Psoas muscle (tissue), 7 donors: ENCODE measurements at regions not wholly inside any gene's neighbourhood (a gene's known extent, or its start where the extent isn't known, plus 50 kb on each side); places are given as distances from the start of the nearest gene placed in this dataset.

Source experiments
- ATAC-seq, 4 donors: fragments of 200-7000 bp; cut with Tn5 transposase; one replicate each; pipeline ENCODE4 v1.9.1; 2020; ENCODE audit warnings: moderate library complexity in 3 of 4, mild to moderate bottlenecking in 2 of 4
- DNase-seq, 2 donors: peaks; one replicate each; pipeline ENCODE4 v3.0.0-alpha.2; 2020
- H3K27ac ChIP-seq: fragments of 200-600 bp; one replicate; pipeline ENCODE4 v1.8.0; 2022
- H3K27me3 ChIP-seq, 3 donors: fragments of 200-600 bp in 1 of 3; one replicate each; pipeline versions ENCODE4 v1.6.1 to v1.8.0; 2013 to 2022; ENCODE audit warnings: low read length in 2 of 3, mild to moderate bottlenecking in 2 of 3, moderate library complexity in 1 of 3; ENCODE audit not compliant: insufficient read depth in 3 of 3
- H3K36me3 ChIP-seq, 2 donors: fragments of 200-600 bp in 1 of 2; one replicate each; pipeline versions ENCODE4 v1.6.1 to v1.8.0; 2013 to 2022; ENCODE audit warnings: low read depth in 1 of 2, mild to moderate bottlenecking in 1 of 2, moderate library complexity in 1 of 2; ENCODE audit not compliant: insufficient read depth in 1 of 2
- H3K4me1 ChIP-seq: fragments of 200-600 bp; one replicate; pipeline ENCODE4 v1.8.0; 2022
- H3K4me3 ChIP-seq: fragments of 200-600 bp; one replicate; pipeline ENCODE4 v1.8.0; 2022; ENCODE audit warnings: mild to moderate bottlenecking
- H3K9me3 ChIP-seq: fragments of 200-600 bp; one replicate; pipeline ENCODE4 v1.8.0; 2022
- CTCF ChIP-seq: fragments of 200-600 bp; IDR thresholded peaks from one replicate; pipeline ENCODE4 v1.8.0; 2022; ENCODE audit warnings: antibody characterized with exemption
- whole genome bisulfite sequencing, 3 donors: extraction: QIAGEN DNeasy Blood & Tissue Kit; methylation state at CpG; one replicate each; pipeline versions ENCODE4 v1.1.6 to v1.1.7; 2013; 5-methylcytosine and 5-hydroxymethylcytosine counted together
- intact Hi-C, 2 donors: fragments of 100-400 bp; cut with DNase I; formaldehyde crosslinking; loops; one replicate each; pipeline versions ENCODE4 v1.11.0 to v1.14.2; 2022
- donor health status: healthy with polysubstance abuse.
- donor health status: DM: no; HTN: no; CAD: no; lungs with moderate emphysema.
- donor health status: Bipolar disorder and iron deficiency.
- donor health status: healthy.
- donor health status: DM: yes; HTN: yes; CAD: no.
- donor health status: DM: no; HTN: no; CAD: no.
- donor health status: DM: yes; HTN: yes; CAD: no.

- peak; percentile 87 to 90 (median 89) for ATAC-seq
- no peak for TF ChIP-seq CTCF
- intact Hi-C loops, result loop anchor here in 1 of 2 donors (5.0 to 10.0 kb wide), 2 partner anchors 270 to 377 kb away; partner anchors contain the start of gene TLE3
- no peaks in the 10 kb centered on the region for H3K27me3 ChIP-seq
- H3K4me3 ChIP-seq, result peak overlapping the region; percentile 46
- no peaks in the 10 kb centered on the region for H3K9me3 ChIP-seq
- peaks cover 23% of the 10 kb centered on the region for H3K4me1 ChIP-seq
- no peaks in the 10 kb centered on the region for H3K36me3 ChIP-seq
- WGBS, 3 donors, result 3 to 5% (median 3%) methylated on average over 36 of the region's 36 CpGs
- H3K27ac ChIP-seq, result peak overlapping the region; percentile 81
- DNase-seq, result peak; percentile 88
Measured at GRCh38 chr15:70474471-70475406, 288.6 kb downstream of the UACA start.

GRCh38 chr15:70473581-70474370 is 289.6 kb downstream of the UACA start:
- Histone ChIP-seq H3K27ac (peak overlapping the region; percentile 81), H3K4me3 (peak overlapping the region; percentile 46), H3K27me3 (no peaks in the 10 kb centered on the region), H3K9me3 (no peaks in the 10 kb centered on the region), H3K4me1 (peaks cover 23% of the 10 kb centered on the region), H3K36me3 (no peaks in the 10 kb centered on the region)
- no peak for TF ChIP-seq CTCF
- no peak for ATAC-seq
- WGBS, 3 donors, result 11 to 18% (median 15%) methylated on average over 15 of the region's 15 CpGs
- intact Hi-C loops, result loop anchor here in 1 of 2 donors (5.0 to 10.0 kb wide), 2 partner anchors 269 to 376 kb away; partner anchors contain the start of gene TLE3
- no peak for DNase-seq

DNA sequence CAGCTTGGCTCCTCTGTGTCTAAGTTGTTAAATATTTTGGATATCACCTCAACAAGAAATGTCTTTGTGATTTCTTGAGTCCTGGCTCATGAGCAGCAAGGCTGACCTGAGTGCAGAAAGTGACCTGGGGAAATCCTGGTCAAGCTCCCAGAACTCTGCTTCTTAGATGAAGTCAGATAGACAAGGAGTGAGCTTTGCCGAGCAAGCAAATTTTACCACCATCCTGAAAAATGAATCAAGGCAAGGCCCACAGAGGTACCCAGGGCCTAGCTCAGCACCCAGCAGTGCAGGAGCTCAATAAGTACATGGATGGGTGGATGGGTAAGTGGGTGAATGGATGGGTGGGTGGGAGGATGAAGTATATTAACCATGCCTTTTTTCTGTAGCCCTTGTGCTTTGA is 291.8 kb downstream of the UACA start:
- H3K27ac ChIP-seq, result no peak overlapping the region
- no peak for ATAC-seq
- H3K4me1 ChIP-seq, result peaks cover 23% of the 10 kb centered on the region
- no peak overlapping the region for H3K4me3 ChIP-seq
- WGBS, 3 donors, result 44 to 100% (median 50%) methylated on average over 1 of the region's 1 CpG
- intact Hi-C loops, result loop anchor here in 1 of 2 donors (5.0 to 10.0 kb wide), 2 partner anchors 267 to 374 kb away; partner anchors contain the start of gene TLE3
- H3K36me3 ChIP-seq, result no peaks in the 10 kb centered on the region
- H3K27me3 ChIP-seq, result no peaks in the 10 kb centered on the region
- H3K9me3 ChIP-seq, result no peaks in the 10 kb centered on the region
- TF ChIP-seq CTCF, result no peak
- no peak for DNase-seq

- WGBS, 3 donors, result 98 to 99% (median 99%) methylated on average over 7 of the region's 7 CpGs
- TF ChIP-seq CTCF, result no peak
- intact Hi-C loops, result loop anchor here in 1 of 2 donors (5.0 to 10.0 kb wide), 2 partner anchors 266 to 373 kb away; partner anchors contain the start of gene TLE3
- DNase-seq (no peak), ATAC-seq (no peak)
- no peaks in the 10 kb centered on the region for H3K9me3 ChIP-seq
- H3K36me3 ChIP-seq, result no peaks in the 10 kb centered on the region
- no peak overlapping the region for H3K27ac ChIP-seq
- no peak overlapping the region for H3K4me3 ChIP-seq
- H3K4me1 ChIP-seq, result peaks cover 22% of the 10 kb centered on the region
- no peaks in the 10 kb centered on the region for H3K27me3 ChIP-seq
Measured at GRCh38 chr15:70470556-70471191, 292.7 kb downstream of the UACA start.
